Stimulated activated CD4-positive, alpha-beta T cell treated with anti-CD3 and anti-CD28 coated beads, TNF-alpha, amount 100 ng/mL, for 48 hours (primary cell): ENCODE measurements at regions not wholly inside any gene's neighbourhood (a gene's known extent, or its start where the extent isn't known, plus 50 kb on each side); places are given as distances from the start of the nearest gene placed in this dataset.
"Not testable (repeated sequence)": the region's sequence is repeated elsewhere in the genome, so short reads cannot be mapped to it uniquely, and the experiment has no call there.

Source experiments
- DNase-seq, 3 donors: peaks; one replicate each; pipeline ENCODE4 v3.0.0-alpha.2; 2020; ENCODE audit warnings: low read depth in 3 of 3

DNA sequence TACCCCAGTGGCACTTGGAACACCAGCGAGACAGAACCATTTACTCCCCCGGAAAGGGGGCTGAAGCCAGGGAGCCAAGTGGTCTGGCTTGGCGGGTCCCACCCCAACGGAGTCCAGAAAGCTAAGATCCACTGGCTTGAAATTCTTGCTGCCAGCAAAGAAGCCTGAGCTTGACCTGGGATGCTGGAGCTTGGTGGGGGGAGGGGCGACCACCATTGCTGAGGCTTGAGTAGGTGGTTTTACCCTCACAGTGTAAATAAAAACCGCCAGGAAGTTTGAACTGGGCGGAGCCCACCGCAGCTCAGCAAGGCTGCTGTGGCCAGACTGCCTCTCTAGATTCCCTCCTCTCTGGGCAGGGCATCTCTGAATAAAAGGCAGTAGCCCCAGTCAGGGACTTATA, 62.8 kb downstream of the RPS24 start:
- not testable (repeated sequence) for DNase-seq

DNA sequence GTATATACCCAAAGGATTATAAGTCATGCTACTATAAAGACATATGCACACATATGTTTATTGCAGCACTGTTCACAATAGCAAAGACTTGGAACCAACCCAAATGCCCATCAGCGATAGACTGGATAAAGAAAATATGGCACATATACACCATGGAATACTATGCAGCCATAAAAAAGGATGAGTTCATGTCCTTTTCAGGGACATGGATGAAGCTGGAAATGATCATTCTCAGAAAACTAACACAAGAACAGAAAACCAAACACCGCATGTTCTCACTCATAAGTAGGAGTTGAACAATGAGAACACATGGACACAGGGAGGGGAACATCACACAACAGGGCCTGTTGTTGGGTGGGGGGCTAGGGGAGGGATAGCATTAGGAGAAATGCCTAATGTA, 68.9 kb downstream of the RPS24 start:
- not testable (repeated sequence) for DNase-seq

- DNase-seq, result no peak
Measured at GRCh38 chr10:78109210-78109609, 75.5 kb downstream of the RPS24 start.

GRCh38 chr10:78115135-78115853, 81.6 kb downstream of the RPS24 start:
- no peak for DNase-seq

- no peak for DNase-seq
Measured at GRCh38 chr10:78116361-78116760, 82.7 kb downstream of the RPS24 start.

- no peak for DNase-seq
Measured at GRCh38 chr10:78118591-78118990, 84.9 kb downstream of the RPS24 start.

DNA sequence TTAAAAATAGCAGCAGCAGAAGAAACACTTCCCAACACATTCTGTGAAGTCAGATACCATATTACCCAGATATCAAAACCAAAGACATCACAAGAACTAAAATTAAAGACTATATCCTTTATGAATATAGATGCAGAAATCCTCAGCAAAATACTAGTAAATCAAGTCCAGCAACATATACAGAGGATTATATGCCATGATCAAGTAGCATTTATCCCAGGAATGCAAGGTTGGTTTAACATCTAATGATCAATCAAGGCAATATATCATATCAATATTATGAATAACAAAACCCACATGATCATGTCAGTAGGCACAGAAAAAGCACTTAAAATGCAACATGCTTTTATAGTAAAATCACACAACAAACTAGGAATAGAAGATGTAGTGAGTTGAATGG, 88.1 kb downstream of the RPS24 start:
- DNase-seq, result no peak

DNA sequence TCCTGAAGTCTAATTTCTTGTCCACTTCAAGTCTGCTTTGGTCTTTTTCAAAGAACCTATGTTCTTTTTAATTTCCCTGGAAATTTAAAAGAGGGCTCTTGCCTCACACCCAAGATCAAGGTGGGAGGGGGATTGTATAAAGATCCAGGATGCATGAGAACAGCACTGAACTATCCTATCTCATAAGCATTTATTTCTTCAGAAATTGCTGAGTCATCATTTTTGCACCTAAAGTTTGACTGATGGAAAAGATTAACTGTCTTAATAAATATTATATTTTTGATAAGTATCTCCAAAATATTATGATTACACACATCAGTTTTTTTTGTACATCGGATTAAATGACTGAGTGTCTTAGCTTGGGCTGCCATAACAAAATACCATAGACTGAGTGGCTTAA, 90.5 kb downstream of the RPS24 start:
- no peak for DNase-seq

GRCh38 chr10:78129211-78129610, 95.5 kb downstream of the RPS24 start:
- no peak for DNase-seq

DNA sequence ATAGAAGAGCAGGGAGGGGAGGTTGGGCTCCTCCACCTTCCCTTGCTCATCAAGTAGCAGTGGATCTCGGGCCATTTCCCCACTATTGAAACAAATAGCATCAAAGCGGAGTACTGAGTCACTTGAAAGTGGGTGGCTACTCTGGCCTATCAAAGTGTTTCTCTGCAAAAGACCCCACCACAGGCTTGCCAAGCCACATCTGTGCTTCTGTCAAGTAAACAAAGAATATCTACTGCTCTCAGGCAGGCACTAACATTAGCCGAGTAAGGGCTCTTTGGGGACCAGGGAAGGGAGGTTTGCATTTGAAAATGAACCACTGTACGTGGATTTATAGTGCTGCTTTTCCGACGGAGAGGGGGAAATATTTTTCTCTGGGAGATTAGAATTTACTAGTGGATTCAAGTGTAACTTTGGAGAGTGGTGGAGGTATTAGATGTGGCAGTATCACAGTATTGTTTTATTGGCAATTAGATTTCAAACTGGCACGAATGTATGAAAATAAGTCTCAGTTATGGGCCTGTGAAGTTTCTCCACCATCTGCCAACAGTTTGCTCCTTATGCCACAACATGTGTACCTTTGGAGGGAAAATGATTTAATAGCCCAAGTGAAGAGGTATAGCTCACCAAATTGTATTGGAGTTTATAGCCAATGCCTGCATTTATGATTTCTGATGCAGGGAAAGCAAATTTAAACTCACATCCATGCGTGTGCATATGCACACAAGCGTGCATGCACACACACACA, 97.5 kb downstream of the RPS24 start:
- DNase-seq, result no peak

DNA sequence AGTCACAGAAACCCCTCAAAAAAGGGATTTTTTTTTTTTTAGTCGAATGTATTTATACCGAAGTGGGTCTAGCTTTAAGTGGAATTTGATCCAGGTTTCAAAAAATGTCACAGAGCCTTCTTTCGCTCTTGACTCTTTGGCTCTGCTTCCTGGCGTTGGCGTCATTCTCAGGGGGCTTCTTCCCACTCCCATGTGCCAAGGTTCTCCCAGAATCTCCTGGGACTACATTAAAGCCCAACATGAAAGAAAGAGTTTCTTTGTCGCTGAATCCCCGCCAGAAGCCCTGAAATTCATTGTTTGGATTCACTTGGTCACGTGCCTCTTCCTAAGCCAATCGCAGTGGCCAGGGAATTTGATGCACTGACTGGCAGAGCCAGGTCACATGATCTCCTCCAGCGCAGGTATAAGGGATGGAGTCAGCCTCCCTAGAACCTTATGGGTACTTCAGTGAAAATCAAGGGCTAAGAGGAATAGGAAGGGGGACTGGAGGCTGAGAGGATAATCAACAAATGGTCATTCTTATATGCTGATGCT, 101.2 kb downstream of the RPS24 start:
- DNase-seq, result no peak

DNA sequence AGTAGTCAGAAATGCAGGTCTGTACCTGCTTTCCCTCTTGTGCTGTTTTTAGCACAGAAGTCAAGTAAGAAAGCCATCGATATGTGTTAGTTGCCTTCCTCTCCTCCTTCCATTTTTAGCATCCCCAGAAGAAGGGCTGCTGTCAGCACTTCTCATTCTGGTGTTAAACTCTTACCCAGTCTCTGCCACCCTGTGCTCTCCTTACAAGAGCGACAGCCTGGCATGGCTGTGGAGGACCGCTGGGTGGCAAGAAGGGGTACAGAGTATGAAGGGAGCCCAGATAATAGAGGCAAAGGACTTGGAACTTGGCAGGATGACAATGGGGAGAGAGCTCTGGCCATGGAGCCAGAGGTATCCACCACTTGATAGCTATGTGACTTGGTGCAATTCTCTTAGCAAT, 103.5 kb downstream of the RPS24 start:
- DNase-seq, result no peak

DNA sequence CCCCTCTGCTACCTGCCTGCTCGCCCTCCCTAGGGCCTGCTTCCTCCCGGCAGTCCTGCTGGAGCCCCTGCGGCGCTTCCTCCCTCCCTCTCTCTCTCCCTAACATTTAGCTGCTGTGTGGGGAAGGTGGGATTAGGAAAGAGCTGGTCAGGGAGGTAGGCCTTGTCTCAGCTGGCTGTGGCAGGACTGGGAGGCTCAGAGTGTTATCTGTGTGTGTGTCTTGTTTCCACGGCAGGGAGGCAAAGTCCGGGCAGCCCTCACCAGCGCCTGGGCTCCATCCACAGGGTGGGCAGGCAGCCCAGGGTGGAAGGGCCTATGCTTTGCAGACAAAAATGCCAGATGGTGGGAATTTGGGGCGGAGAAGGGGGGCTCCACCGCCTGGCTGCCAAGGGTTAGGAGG, 105.7 kb downstream of the RPS24 start:
- DNase-seq, result no peak

- no peak for DNase-seq
Measured at GRCh38 chr10:78140066-78140630, 106.5 kb downstream of the RPS24 start.

DNA sequence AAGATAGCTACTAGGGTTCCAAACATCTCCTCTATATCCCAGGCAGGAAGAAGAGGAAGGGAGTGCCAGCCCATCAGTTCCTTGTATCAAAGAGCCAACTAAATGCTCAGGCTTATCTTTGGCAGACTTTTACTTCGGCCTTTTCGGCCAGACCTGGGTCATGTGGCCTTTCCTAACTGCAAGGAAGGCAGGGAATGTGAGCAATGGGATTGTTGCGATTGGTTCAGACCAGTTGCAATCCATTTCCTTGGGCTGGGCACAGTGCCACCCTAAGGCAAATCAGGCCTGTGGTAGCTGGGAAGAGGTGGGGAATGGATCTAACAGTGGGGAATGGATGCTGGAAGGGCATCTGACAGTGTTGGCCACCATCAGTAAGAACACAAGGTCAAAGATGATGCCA, 109.9 kb downstream of the RPS24 start:
- DNase-seq, result no peak

- DNase-seq, result no peak
Measured at GRCh38 chr10:78146200-78146599, 112.5 kb downstream of the RPS24 start.

GRCh38 chr10:78147202-78147601, 113.5 kb downstream of the RPS24 start:
- no peak for DNase-seq

DNA sequence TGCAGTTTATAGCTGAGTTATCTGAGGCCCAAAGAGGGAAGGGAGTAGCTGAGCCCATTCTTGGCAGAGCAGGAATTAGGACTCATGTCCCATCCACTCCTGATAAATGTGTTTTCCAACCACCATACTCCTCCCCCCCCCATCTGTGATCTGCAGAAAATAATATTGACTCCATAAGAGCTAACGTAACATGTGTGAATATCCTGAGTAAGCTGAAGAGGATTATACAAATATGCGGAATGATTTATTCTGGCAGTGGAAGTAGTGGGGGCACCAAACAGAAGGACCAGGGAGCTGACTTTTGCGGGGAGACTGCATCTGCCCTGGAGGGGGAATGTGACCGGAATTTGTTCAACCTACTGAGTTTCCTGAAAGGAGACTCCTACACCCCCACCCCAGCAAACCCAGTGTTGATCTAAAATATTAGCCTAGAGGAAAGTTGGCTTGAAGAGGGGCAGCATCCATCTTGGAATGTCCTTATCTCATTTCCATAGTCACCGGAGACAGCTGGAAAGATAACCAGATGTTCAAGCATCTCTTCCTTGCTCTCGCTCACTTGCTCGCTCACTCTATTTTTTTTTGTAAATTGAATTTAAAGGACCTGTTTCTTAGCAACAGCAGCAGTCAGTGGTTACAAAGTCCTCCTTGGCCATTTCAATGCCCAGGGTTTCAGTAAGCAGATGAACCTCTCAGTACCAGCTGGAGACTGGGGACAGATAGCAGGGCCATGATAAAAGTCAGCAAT, 114.7 kb downstream of the RPS24 start:
- no peak for DNase-seq

GRCh38 chr10:78148961-78149612, 115.4 kb downstream of the RPS24 start:
- DNase-seq, result no peak

- no peak for DNase-seq
Measured at GRCh38 chr10:78150756-78151155, 117.1 kb downstream of the RPS24 start.

DNA sequence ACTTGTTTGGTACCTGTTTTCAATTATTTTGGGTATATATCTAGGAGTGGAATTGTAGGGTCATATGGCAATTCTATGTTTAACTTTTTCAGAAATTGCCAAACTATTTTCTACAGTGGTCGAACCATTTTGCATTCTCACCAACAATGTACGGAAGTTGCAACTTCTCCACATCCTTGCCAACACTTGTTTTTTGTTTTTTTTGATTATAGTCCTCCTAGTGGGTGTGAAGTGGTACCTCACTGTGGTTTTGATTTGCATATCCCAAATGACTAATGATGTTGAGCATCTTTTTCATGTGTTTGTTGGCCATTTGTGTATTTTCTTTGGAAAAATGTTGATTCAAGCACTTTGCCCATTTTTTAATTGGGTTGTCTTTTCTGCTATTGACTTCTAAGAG, 122.1 kb downstream of the RPS24 start:
- no peak for DNase-seq

GRCh38 chr10:78160591-78160990, 126.9 kb downstream of the RPS24 start:
- no peak for DNase-seq
